ENCODE measurements at regions not wholly inside any gene's neighbourhood (a gene's known extent, or its start where the extent isn't known, plus 50 kb on each side); places are given as distances from the start of the nearest gene placed in this dataset.

GRCh38 chr5:157918811-157919742 lies 60.1 kb upstream of the CLINT1 start:
- intact Hi-C loops (cut with DNase I) = no loop called here
- TF ChIP-seq POLR2A (IDR thresholded peaks at IDR 0.05) (no peak), CTCF (IDR thresholded peaks at IDR 0.05) (no peak)
- no peaks in the 10 kb centered on the region for H3K27me3 ChIP-seq
- WGBS, 2 donors = 48 to 58% methylated on average over 18 to 19 of the region's 19 CpGs
- H3K9me3 ChIP-seq = no peaks in the 10 kb centered on the region
- H3K36me3 ChIP-seq (replicated peaks in 1 of 2; ENCODE audit: insufficient read depth in 1 of 2, low read depth in 2 of 2) = no peaks in the 10 kb centered on the region
- ATAC-seq (no peak), DNase-seq (peak in 1 of 4 donors; percentile 7)
- peaks cover 47% of the 10 kb centered on the region for H3K4me1 ChIP-seq
- H3K27ac ChIP-seq = peak overlapping the region in 3 of 4 donors; percentile 31 to 43 (median 38)
- no peak overlapping the region for H3K4me3 ChIP-seq

GRCh38 chr5:157917899-157918809 lies 59.2 kb upstream of the CLINT1 start:
- peaks cover 54% of the 10 kb centered on the region for H3K4me1 ChIP-seq
- no peaks in the 10 kb centered on the region for H3K9me3 ChIP-seq
- H3K27me3 ChIP-seq = no peaks in the 10 kb centered on the region
- no peak overlapping the region for H3K4me3 ChIP-seq
- 60 to 70% methylated on average over 8 of the region's 8 CpGs for WGBS, 2 donors
- ATAC-seq (peak; percentile 58), DNase-seq (peak; percentile 57 to 84 (median 74))
- H3K36me3 ChIP-seq (replicated peaks in 1 of 2; ENCODE audit: insufficient read depth in 1 of 2, low read depth in 2 of 2) = no peaks in the 10 kb centered on the region
- no peak for TF ChIP-seq POLR2A (IDR thresholded peaks at IDR 0.05)
- peak; percentile 28 to 59 (median 45) for TF ChIP-seq CTCF (IDR thresholded peaks at IDR 0.05)
- H3K27ac ChIP-seq = peak overlapping the region in 3 of 4 donors; percentile 31 to 43 (median 38)
- intact Hi-C loops (cut with DNase I) = no loop called here

- peak; percentile 10 for ATAC-seq
- peak overlapping the region in 3 of 4 donors; percentile 19 to 43 (median 31) for H3K27ac ChIP-seq
- DNase-seq = no peak
- no peak for TF ChIP-seq CTCF (IDR thresholded peaks at IDR 0.05)
- TF ChIP-seq POLR2A (IDR thresholded peaks at IDR 0.05) = no peak
- intact Hi-C loops (cut with DNase I) = no loop called here
- no peak overlapping the region for H3K4me3 ChIP-seq
- no peaks in the 10 kb centered on the region for H3K9me3 ChIP-seq
- no peaks in the 10 kb centered on the region for H3K27me3 ChIP-seq
- peaks cover 60% of the 10 kb centered on the region for H3K4me1 ChIP-seq
- H3K36me3 ChIP-seq (replicated peaks in 1 of 2; ENCODE audit: insufficient read depth in 1 of 2, low read depth in 2 of 2) = no peaks in the 10 kb centered on the region
Measured at GRCh38 chr5:157917491-157917890, 58.5 kb upstream of the CLINT1 start.

GRCh38 chr5:157915638-157916037 lies 56.7 kb upstream of the CLINT1 start:
- TF ChIP-seq CTCF (IDR thresholded peaks at IDR 0.05) (peak in 2 of 7 experiments; percentile 14 to 18), POLR2A (IDR thresholded peaks at IDR 0.05) (no peak)
- H3K36me3 ChIP-seq (replicated peaks in 1 of 2; ENCODE audit: insufficient read depth in 1 of 2, low read depth in 2 of 2) = no peaks in the 10 kb centered on the region
- intact Hi-C loops (cut with DNase I) = no loop called here
- peaks cover 60% of the 10 kb centered on the region for H3K4me1 ChIP-seq
- peak; percentile 90 to 97 (median 96) for DNase-seq
- WGBS, 2 donors = 0 to 1% methylated on average over 1 to 4 of the region's 4 CpGs
- no peaks in the 10 kb centered on the region for H3K9me3 ChIP-seq
- H3K27ac ChIP-seq = peak overlapping the region in 3 of 4 donors; percentile 17 to 73 (median 34)
- ATAC-seq = peak; percentile 88
- H3K4me3 ChIP-seq = no peak overlapping the region
- no peaks in the 10 kb centered on the region for H3K27me3 ChIP-seq
